CMK (cell line): ENCODE measurements at regions not wholly inside any gene's neighbourhood (a gene's known extent, or its start where the extent isn't known, plus 50 kb on each side); places are given as distances from the start of the nearest gene placed in this dataset.

Experiments
- DNase-seq: peaks from one replicate; pipeline ENCODE4 v3.0.0-alpha.2; 2010; ENCODE audit warnings: low read depth

GRCh38 chr21:33155422-33155821, 74.3 kb upstream of the IFNAR2 start:
- DNase-seq, result no peak

DNA sequence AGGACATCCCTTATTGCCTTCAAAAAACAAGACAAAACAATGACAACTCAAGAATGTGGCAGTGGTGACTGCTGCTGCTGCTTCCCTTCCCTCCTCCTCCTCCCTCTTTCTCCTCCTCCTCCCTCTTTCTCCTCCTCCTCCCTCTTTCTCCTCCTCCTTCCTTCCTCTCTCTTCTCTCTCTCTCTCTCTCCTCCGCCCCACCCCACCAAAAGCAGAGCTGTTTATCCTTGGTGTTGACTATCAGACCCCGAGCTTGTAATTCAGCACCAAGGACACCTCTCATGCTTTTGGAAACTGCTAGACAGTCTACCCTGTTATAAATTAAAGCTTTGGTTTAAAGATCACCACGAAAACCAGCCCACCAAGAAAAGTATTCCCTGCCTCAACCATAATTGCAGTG, 72.4 kb upstream of the IFNAR2 start:
- DNase-seq, result no peak

- DNase-seq, result no peak
These were observed 71.1 kb upstream of the IFNAR2 start for GRCh38 chr21:33158654-33159053.

DNA sequence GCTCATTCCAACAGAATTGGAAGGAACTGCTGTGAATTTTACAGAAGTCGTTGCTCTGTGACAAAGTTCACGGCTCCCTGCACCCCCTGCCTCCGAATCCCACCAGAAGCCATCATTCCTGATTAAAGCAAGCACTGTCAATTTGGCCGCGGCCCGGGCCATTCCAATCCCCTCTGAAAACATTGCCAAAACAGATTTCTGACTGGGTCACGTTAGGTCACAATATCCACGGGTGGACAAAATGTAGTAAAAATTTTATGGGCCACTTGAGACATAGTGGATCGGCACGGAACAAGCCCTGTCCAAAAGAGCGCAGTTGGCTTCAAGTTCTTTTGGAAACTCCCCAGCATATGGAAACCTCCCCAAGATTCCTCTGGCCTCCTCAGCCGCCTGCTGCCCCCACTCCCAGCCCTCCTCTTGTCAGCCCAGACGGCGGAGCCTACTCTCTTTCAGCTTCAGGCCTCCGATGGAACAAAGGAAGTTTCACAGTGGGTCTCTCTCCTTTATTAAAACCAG, 67.2 kb upstream of the IFNAR2 start:
- DNase-seq, result no peak

DNA sequence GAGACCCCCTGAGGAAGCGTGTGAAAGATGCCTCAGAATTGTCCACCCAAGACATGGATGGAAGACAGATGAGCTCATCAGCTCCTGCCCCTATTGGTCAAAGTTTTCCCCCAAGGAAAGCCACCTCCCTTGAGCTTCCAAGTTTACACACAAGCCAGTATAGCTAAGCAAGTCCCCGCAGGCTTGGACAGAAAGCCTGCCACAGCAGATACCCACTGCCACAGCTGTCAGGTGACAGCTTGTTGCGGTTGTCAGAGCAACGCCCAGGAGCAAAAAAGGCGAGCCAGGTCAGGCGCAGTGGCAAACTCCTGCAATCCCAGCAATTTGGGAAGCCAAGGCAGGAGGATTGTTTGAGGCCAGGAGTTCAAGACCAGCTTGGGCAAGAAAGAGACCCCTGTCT, 60.9 kb upstream of the IFNAR2 start:
- no peak for DNase-seq

GRCh38 chr21:33169359-33169758, 60.4 kb upstream of the IFNAR2 start:
- no peak for DNase-seq

DNA sequence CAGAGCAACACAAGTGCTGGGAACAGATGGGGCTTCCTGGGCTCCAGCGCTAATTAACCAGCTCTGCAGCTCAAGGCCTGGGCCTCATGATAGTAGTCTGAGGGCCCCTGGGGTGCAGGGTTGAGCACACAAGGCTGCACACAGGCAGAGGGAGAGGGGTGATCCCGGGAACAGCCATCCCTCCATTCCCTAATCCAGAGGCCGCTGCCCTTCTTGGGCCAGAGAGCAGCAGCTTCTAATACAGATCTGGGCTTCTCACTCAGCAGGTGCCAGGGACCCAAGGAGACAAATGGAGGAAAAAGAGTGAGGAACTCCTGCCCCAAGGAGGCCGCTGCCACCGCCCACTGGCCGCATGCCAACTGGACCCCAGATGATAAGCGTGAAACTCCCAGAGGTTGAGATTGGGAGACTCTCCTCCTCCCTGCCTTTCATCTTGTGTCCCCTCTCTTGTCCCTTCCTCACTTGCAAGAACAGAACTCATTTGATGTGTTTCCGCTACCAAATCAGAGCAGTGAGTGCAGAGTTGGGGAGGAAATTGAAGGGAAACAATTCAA, 58.0 kb upstream of the IFNAR2 start:
- DNase-seq, result no peak

- no peak for DNase-seq
These were observed 55.0 kb upstream of the IFNAR2 start for GRCh38 chr21:33174756-33175155.
